NCI-H226 (cell line): ENCODE measurements at regions not wholly inside any gene's neighbourhood (a gene's known extent, or its start where the extent isn't known, plus 50 kb on each side); places are given as distances from the start of the nearest gene placed in this dataset.
"Not testable (repeated sequence)": the region's sequence is repeated elsewhere in the genome, so short reads cannot be mapped to it uniquely, and the experiment has no call there.

Source experiments
- DNase-seq: peaks from one replicate; pipeline ENCODE4 v3.0.0-alpha.2; 2015

DNA sequence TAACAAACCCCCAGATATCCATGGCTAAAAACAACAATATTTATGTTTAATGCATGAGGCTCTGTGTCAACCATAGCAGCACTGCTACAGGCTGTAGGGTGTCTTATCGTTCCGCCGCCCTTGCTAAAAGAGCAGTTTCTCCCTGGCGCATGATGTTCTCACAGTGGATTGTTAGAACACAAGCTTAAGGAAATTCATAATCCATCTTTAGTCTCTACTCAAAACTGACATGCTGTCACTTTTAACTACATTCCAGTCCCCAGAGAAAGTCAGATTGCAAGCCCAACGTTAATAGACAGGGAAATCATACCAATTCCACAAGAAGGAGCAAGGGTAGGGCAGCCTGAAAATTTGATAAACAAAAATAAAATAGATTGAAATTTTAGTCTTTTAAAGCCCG, 1960.8 kb downstream of the PCDH7 start:
- no peak for DNase-seq

DNA sequence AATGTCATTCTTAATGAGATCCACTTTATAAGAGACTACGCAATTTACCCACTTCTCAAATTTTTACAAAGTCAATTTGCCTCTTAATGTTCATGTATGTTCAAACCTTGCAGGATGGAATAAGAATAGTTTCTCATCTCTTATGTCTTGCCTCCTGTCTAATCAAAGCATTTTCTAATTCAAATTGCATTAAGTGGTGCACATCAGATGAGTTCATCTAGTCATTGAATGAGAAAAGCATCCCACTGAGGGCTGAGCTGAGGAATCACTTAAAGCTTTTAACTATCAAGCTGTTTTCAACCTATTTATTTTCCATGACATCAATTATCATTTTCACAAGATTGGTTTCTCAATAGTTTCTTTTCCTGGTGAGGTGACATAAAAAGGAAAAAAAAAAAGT, 1964.0 kb downstream of the PCDH7 start:
- no peak for DNase-seq

DNA sequence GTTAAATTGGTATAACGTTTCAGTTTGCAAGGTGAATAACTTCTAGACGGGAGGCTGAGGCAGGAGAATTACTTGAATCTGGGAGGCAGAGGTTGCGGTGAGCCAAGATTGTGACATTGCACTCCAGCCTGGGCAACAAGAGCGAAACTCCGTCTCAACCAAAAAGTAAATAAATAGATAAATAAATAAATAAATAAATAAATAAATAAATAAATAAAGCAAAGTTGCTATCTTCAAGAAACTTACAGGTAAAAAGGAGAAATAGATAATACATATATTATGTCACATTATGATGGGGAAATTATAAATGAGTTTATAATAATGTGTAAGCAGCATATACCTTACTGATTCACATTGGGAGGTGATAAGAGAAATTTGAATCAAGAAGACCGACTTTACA, 1966.0 kb downstream of the PCDH7 start:
- no peak for DNase-seq

DNA sequence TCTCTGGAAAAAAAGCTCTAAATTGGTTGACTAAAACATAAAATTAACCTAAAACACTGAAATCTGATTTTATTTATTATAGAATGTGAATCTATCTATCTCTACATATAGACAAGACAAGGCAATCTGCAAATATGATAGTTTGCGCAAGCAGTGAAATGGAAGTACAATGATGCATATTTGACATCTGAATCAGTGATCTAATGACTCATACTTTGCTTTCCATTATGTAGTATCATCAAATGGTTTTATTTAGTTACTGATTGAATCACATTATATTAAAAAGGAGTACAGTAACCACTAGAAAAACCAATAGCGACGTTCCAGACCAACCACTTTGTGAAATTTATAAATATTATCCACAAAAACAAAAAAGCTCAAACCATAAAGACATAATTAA, 1969.3 kb downstream of the PCDH7 start:
- DNase-seq = peak; percentile 49

DNA sequence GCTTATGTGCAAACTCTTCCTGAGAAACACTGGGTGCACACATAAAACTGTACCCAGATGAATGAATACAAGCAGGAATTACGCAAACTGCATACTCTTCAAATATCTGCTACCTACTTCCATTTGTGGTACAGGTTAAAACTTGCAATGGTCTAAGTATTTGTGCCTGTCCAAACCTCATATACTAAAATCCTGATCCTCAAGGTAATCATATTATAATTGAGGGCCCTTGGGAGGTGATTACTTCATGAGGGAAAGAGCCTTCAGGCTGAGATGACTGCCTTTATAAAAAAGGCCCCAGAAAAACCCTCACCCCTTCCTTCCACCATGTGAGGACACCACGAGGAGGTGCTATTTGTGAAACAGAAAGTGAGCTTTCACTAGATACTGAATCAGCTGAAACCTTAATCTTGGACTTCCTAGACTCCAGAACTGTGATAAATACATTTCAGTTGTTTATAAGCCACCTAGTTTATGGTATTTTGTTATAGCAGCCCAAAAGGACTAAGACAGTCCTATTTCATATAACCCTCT, 1977.2 kb downstream of the PCDH7 start:
- no peak for DNase-seq

DNA sequence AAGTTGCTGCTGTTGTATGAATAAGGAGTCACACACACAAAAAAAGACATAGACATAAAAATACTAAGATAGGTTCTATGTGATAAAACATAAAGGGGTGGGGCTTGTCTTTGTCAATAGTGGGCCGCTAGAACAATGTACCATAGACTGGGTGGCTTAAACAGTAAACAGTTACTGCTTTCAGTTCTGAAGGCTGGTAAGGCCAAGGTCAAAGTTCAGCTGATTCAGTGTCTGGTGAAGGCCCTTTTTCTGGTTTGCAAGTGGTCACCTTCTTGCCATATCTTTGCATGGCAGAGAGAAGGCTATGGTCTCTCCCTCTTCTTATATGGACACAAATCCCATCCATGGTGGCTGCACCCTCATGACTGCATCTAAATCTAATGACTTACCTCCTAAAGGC, 1980.7 kb downstream of the PCDH7 start:
- DNase-seq = no peak

DNA sequence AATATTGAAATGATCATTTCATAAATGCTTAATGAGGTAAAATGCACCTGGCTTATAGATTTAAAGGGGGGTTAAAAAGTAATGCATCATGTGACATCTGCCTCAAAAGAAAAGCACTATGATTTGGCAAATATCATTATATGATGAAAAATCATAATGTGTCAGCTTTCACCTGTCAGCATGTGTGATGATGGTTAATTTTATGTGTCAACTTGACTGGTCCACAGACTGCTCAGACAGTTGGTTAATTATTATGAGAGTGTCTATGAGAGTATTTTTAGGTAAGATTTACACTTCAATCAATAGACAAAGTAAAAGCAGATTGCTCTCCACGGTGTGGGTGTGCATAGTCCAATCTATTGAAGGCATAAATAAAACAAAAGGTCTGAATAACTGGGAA, 1986.7 kb downstream of the PCDH7 start:
- DNase-seq = no peak

DNA sequence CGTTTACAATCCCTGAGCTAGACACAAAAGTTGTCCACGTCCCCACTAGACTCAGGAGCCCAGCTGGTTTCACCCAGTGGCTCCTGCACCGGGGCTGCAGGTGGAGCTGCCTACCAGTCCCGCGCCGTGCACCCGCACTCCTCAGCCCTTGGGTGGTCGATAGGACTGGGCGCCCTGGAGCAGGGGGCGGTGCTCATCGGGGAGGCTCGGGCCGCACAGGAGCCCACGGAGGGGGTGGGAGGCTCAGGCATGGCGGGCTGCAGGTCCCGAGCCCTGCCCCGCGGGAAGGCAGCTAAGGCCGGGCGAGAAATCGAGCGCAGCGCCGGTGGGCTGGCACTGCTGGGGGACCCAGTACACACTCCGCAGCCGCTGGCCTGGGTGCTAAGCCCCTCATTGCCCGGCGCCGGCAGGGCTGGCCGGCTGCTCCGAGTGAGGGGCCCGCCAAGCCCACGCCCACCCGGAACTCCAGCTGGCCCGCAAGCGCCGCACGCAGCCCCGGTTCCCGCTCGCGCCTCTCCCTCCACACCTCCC, 1996.0 kb downstream of the PCDH7 start:
- not testable (repeated sequence) for DNase-seq

DNA sequence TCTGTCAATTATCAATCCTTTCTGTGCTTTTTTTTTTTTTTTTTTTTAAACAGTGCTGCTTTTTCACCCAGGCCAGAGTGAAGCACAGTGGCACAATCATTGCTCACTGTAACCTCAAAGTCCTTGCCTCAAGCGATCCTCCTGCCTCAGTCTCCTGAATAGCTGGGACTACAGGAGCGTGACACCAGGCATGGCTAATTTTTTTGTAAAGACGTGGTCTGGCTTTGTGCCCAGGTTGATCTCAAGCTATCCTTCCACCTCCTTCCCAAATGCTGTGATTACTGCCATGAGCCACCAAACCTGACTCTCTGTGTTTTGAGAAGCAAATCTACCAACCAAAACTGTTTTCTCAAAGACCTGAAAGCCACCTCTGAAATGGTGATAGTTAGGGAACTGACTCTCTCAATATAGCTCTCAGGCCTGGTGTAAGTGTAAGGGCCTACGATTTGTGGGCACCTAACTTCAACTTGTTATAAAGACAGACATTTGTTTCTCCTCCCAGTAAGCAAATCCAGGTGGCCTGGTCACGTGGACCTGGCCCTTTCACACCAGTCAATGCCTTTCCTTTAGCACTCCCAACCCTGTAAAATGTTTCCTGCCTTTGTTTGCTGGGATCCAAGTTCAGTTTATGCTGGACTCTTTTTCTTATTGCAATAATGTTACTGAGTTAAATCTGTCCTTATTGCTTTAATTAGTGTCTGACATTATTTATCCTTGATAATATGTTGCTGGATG, 2015.9 kb downstream of the PCDH7 start:
- DNase-seq = no peak

DNA sequence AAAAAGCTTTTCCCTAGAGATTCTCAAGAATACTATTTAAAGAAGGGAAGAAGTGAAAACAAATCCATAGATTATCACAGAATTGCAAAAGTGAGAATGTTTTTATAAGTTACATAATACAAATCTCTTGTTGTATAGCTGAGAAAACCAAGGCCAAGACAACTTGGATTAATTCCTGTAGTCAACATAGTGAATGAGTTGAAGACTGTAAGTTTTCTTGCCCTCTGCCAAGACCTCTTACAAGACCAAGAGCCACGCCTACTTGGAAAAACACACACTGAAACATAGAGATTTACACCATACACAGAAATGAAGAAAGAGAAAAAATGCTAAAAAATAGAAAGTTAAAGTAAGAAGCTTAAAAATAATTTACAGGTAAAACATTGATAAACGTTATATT, 2024.0 kb downstream of the PCDH7 start:
- no peak for DNase-seq

DNA sequence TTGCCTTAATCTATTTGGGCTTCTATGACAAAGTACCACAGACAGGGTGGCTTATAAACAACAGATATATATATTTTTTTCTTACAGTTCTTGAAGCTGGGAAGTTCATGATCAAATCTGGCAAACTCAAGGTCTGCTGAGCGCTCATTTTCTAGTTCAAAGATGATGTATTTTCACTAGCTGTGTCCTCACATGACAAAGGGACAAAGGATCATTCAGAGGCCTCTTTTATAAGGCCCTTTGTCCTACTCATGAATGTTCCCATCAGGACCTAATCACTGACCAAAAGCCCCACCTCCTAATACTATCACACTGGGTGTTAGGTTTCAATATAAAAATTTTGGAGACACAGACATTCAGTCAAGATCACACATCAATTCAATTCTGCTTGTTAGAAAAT, 2025.2 kb downstream of the PCDH7 start:
- no peak for DNase-seq

DNA sequence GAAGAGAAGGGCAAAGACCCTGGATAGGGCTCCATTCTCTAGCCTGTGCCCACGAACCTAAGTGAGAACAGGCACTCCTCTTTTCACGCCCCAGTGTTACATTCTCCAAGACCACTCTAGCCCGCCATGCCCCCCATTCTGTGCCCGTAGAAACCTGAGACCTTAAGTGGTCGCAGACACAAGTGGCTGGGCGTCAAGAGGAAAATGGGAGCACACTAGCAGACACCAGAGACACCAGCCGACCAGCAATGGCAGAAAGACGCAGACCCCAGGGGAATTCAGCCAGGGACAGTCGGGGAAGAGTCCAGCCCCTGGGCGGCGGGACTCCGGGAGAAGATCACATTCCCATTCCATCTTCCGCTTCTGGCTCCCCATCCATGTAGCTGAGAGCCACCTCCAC, 2027.9 kb downstream of the PCDH7 start:
- DNase-seq = no peak

DNA sequence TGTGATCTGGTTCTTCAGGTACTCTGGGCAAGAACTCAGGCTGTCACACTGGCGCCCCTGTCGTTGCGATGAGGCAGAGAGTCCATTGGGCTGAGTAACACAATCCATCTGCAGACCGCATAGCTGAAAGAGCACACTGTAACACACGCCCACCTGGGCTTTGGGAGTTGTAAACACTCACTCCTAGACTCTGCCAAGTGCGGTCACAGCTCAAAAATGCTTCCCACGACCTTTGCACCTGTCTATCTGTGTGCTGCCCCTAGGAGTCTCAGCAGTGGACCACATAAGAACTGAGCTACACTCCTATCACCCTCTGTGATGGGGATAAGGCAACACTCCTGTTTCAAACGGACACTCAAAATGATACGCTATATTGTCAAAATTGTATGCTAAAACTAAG, 2028.3 kb downstream of the PCDH7 start:
- DNase-seq = no peak

DNA sequence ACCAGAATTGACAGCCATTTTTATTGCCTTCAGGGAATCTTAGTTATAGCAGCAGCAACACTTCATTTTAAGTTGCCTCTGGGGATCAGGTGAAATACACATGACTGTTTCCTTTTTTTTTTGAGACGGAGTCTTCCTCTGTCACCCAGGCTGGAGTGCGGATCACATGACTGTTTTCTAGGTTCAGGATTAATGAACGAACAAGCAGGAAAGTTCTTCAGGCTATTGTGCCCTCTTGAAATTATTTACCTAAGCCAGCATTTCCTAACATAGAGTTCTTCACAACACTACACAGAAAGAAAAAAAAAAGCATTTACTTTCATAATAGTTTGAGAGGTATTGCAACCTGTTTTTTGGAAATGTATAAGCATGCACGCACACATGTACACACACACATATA, 2032.8 kb downstream of the PCDH7 start:
- DNase-seq = no peak

DNA sequence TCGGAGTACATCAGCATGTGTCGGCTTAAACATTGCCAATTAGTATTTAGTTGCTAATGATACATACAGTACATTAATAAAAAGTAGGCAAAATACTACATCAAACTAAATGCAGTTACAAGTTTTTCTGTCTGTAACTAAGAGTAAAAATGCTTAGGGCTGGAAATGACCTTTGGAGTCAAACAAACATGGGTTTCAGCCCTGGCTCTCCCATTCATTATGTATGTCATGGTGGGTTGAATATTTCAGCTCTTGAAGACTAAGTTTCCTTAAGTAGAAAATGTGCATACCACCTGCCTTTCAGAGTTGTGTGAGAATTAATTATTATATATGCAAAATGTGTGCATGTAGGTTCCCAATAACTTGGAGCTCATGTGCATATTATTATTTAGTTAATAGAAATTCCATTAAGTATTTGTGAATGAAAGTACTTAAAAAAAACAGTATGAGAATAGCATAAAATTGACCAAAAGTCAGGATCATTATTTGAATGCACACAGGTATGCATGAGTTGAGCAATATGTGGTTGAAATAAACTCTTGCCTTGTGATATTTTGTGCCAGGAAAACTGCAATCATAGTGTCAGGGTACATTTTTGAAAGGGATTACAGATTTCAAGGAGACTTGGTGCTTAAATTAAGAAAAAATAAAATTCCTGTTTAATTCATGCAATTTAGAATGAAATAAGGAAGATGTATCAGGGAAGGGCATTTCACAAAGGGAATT, 2048.7 kb downstream of the PCDH7 start:
- no peak for DNase-seq

DNA sequence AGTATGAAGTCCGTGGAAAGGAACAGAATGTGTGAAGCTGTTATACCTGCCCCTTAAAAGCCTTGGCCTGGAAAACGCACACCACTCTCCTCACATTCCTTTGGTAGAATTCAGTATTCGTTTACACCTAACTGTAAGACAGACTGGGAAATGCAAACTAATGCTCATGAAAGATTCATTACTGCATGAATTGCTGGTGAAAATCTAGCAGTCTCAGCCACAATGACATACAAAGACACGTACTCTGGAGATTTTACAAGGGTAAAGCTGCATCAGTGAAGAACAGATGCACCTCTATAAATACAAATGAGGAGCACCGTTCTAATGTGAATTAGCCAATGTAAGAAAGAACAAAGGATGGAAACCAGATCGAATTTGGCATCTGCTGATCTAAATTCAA, 2051.3 kb downstream of the PCDH7 start:
- no peak for DNase-seq

DNA sequence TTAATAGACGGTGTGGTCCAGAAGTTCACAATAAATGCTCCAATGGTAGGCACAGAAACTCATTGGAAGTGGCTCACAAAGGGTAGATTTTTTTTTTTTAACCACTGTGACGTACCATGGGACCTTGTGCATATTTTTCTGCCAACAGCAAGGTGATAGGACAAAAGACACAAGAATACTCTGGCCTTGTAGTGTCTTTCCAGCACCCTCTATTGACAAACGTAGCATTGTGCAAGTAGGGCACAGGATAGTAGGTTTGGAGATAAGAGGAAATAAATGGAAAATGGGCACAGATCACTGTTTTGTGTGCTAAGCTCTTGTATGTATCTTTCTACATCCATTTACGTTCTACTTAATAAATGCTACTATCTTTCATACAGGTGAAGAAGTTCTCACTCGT, 2054.9 kb downstream of the PCDH7 start:
- DNase-seq = peak; percentile 37

DNA sequence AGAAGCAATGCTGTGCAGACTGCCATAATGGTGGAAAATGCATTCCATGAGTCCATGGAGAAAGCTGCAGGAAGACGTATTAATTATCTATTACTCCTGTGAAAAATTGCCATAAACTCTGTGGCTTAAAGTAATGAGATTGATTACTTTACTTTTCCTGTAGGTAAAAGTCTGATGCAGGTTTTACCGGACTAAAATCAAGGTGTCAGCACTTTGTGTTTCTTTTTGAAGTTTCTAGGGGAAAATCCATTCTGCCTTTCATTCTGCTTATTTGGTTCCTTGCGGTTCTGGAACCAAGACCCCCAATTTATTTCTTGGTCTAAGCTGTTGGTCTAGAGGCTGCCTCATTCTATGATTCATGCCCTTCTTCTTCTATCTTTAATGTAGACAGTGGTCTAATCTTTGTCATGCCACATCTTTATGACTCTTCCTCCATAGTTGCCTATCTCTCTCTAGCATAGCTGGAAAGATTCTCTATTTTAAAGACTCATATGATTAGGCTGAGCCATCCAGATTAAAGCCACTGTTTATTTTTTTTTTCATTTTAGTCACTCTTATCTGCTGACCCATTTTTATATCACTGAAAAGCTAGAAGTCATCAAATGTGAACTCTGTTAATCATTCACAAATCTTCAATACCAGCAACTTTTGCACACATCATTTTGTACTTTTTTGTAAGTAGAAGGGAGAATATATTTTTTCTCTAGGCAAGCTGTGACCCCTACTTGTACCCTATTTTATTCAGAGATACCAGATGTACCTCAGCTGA, 2056.4 kb downstream of the PCDH7 start:
- DNase-seq = no peak

DNA sequence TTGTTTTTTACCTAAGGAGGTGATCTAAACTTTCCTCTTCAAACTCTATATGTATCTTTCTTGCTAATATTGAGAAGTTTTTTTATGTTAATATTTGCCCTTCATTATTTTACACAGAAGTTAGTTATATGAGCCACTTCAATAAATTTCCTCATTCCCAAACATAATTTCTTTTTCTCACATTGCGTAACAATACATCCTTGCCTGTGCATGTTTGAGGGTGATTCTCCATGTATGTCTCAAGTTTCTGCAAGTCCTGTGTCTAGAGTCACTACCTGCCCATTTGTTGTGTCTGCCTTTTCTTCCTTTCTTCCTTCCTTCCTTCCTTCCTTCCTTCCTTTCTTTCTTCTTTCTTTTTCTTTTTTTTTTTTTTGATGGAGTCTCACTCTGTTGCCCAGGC, 2057.9 kb downstream of the PCDH7 start:
- no peak for DNase-seq

DNA sequence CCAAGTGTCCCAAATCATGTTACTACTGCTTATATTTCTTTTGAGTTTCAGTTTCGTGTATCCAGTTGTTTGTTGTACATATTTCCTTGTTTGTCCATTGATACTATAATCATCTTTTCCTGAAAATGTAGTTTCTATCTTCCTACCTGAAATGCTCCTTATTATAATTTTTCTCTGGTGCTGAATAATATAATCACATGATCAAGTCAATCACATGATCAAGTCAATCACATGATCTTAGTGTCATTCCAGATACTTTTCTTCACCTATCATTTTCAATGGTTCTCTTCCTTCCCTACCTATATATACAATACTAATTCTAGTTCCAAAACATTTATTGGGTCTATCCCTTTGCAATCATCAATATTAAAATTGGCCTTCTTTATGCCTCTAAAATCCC, 2058.8 kb downstream of the PCDH7 start:
- no peak for DNase-seq

DNA sequence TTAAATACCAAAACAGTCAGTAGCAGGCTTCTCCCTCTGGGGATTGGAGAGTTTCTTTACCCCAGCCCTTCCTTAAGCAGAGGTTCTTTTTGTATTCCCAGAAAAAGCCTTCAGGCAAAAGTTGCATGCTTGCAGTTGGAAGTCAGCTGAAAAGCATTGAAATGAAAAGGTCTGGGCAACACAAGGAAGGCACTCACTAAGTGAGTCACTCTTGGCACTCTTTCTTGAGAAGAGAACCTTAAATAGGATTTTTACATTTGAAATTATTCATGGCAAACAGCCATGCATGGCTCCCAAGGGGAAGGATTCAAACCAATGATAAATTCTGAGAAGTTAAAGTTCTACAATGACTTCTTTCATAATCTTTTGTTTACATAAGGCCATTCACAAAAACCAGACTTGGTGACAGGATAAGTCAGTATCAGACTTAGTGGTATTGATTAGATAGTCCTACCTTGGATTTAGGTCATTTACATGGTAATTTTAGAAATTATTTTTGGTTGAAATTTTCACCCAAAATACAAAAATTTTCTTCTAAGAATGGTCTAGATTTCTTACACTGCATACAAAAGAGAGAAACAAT, 2068.9 kb downstream of the PCDH7 start:
- peak; percentile 89 for DNase-seq

DNA sequence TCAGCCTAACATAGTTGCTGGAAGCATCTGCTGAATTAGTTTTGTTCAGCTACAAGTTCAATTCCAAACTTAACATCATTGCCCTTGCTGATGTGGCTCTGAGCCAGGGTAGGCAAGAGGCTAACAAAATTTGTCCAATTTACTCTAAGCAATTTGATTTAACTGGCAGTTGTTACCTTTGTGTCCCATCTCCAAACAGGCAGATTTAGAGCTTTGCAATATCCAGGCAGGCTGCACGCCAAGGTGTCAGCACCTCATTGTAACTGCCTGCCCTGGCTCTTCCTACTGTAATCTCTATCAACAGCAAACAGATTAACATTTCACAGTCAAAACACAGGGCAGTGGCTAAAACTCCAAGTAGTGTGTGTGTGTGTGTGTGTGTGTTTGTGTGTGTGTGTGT, 2070.6 kb downstream of the PCDH7 start:
- DNase-seq = no peak
